ENCODE measurements at regions not wholly inside any gene's neighbourhood (a gene's known extent, or its start where the extent isn't known, plus 50 kb on each side); places are given as distances from the start of the nearest gene placed in this dataset.

- no peak for TF ChIP-seq GATA3 (IDR thresholded peaks at IDR 0.05; ENCODE audit: low read depth, low read length)
- TF ChIP-seq GATA2 (IDR thresholded peaks at IDR 0.05; ENCODE audit: low read depth, low read length): no peak
Observed at GRCh38 chr7:108717781-108718180, 148.1 kb downstream of the DNAJB9 start.

Measured in SH-SY5Y (cell line).